Inferior parietal cortex (tissue), 1 donor: ENCODE measurements at regions not wholly inside any gene's neighbourhood (a gene's known extent, or its start where the extent isn't known, plus 50 kb on each side); places are given as distances from the start of the nearest gene placed in this dataset.
"Not testable (repeated sequence)": the region's sequence is repeated elsewhere in the genome, so short reads cannot be mapped to it uniquely, and the experiment has no call there.

Experiments used
- DNase-seq: peaks from one replicate; pipeline ENCODE4 v3.0.0-alpha.2; 2016; ENCODE audit errors: extremely low spot score

- DNase-seq = not testable (repeated sequence)
Observed at GRCh38 chr19:34620134-34620533, 56.8 kb downstream of the SCGB2B2 start.

DNA sequence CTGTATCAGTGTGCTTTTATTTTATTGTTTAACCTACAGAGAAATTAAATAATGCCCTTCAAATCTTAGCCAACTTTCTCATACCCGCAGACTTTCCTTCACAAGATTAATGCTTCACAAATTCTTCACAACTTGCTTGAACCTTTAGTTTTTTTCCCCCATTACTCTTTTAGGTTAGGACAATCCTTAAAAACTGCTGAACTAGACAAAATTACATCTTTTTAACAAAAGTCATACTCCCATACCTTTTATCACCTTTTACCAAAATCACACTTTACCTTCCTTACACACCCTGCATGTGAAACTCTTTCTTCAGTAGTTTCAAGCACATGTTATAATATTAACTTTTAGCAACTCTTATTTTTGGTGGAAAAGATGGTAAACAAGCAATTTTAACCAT, 58.5 kb downstream of the SCGB2B2 start:
- no peak for DNase-seq

DNA sequence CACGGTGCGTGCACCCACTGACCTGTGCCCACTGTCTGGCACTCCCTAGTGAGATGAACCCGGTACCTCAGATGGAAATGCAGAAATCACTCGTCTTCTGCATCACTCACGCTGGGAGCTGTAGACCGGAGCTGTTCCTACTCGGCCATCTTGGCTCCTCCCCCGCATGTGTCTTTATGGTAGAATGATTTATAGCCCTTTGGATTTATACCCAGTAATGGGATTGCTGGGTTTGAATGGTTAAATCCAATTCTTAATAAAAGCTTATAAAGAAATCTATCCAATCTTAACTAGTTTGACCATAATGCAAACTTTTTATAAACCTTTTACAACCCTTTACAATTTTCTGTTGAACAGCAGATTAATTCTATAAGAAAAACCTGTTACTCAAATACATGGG, 59.0 kb downstream of the SCGB2B2 start:
- not testable (repeated sequence) for DNase-seq

DNA sequence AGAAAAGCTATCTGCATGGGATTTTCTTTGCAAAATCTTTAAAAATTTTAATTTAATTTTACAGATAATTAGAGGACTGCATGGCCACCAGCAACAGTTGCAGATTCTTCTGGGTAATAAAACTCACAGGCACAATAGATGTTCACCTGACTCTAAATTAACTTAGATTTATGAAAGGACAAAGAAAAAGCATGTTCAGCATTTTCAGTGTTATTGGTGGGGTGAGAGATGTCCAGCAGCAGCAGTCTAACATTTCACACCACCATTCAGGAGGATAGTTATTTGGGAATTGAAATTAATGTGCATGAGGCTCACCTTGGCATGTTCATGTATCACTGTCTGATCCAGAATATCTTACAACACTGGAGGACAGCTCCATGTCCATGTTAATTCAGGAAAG, 74.0 kb downstream of the SCGB2B2 start:
- no peak for DNase-seq

- DNase-seq = no peak
Observed at GRCh38 chr19:34601071-34601470, 75.9 kb downstream of the SCGB2B2 start.

- peak; percentile 1 for DNase-seq
Observed at GRCh38 chr19:34600366-34600765, 76.6 kb downstream of the SCGB2B2 start.

- DNase-seq = no peak
Observed at GRCh38 chr19:34598217-34599155, 78.5 kb downstream of the SCGB2B2 start.

DNA sequence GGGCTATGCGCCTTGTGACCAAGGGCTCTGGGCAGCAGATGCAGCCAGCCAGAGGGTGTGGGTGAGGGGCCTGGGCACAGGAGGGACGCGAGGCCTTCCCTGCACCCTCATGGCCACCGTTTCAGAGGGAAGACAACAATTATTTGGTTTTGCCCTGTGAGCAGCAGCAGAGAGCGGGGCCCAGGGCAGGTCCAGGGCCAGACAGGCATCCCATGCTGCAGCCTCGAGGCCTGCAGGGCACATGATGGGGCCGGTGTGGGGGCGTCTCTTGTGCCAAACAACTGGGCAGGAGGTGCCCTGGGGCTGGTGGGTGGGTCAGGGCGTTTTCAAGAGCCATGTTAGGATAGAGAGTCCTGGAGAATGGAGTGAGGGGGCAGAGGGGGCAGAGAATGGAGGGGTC, 79.4 kb downstream of the SCGB2B2 start:
- DNase-seq = no peak

- no peak for DNase-seq
Observed at GRCh38 chr19:34596989-34597388, 80.0 kb downstream of the SCGB2B2 start.

- no peak for DNase-seq
Observed at GRCh38 chr19:34596115-34596514, 80.8 kb downstream of the SCGB2B2 start.

- no peak for DNase-seq
Observed at GRCh38 chr19:34595683-34596082, 81.3 kb downstream of the SCGB2B2 start.

DNA sequence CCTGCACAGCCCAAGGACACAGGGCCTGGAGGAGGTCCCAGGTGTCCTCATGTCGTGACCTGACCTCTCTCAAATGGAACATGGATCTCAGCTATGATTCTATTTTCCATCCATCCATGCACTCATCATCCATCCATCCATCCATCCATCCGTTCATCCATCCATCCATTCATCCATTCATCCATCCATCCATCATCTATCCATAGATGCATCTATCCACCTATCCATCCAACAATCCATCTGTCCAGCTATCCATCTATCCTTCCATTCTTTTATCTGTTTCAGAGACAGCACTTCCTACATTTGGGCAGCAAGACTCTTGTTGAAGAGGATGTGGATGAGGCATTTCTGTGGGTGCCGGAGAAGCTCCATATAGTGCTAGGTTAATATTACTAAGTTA, 86.7 kb downstream of the SCGB2B2 start:
- no peak for DNase-seq

GRCh38 chr19:34589730-34590129, 87.2 kb downstream of the SCGB2B2 start:
- no peak for DNase-seq

DNA sequence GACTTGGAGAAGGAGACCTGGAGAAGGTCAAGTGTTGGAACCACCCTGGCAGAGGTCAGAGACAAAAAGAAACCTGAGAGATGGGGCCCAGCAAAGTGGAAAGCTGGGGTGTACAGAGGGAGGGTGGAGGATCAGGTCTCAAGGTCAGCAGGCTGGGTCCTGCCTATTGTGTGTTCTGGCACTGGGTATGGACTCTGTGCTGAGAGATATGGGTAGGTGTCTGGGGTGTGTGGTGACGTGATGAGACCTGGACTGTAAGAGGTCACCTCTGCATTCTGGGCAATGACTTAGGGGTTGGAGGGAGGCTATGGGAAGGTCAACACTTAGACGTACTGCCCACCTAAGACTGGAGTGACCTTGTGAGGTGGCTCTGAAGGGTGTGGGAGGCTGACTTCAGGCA, 88.1 kb downstream of the SCGB2B2 start:
- DNase-seq = no peak

- no peak for DNase-seq
Observed at GRCh38 chr19:34588249-34588648, 88.7 kb downstream of the SCGB2B2 start.

GRCh38 chr19:34580408-34580807, 96.6 kb downstream of the SCGB2B2 start:
- DNase-seq = no peak

DNA sequence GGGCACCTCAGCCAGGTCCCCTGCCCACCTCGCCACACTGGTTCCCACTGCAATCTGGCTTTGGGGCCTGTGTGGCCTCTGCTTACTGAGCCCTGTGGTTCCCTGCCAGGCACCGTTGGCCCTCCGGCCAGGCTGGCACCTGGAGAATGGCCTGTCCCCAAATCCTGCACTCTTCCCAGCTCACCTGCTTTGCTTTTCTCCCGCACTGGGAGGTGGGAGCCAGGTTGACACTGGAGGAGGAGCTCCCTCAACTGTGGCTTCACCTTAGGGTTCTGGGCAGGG, 97.0 kb downstream of the SCGB2B2 start:
- DNase-seq = no peak

GRCh38 chr19:34579281-34580054, 97.5 kb downstream of the SCGB2B2 start:
- no peak for DNase-seq

- DNase-seq = no peak
Observed at GRCh38 chr19:34578751-34579150, 97.2 kb downstream of the WTIP start.

- DNase-seq = no peak
Observed at GRCh38 chr19:34578173-34578572, 96.6 kb downstream of the WTIP start.

DNA sequence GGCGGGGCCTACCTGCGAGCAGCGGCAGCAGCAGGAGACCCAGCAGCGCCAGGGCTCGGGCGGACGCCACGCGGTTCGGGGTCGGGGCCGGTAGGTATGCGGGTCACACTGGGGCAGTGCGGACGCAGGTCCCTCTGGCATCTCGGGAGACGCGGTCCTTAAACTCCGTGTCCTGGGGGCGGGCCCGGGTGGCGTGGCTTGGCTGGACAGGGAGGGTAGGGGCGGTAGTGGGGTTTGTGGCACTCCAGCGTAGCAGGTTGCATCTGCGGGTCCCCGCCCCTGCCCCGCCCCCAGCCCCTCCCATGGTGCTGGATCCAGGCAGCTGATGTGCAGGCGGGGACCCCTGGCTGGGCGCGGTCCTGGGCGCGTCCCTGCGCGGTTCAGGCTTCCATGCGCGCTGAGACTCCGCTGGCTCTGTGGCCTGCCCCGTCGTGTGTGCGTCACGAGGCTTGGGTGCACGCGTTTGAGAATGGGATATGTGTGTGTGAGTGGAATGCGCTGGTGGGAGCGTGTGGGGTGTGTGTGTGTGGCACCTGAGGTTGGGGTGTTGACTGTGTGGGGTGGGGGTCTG, 96.1 kb downstream of the WTIP start:
- no peak for DNase-seq

- no peak for DNase-seq
Observed at GRCh38 chr19:34577056-34577455, 95.5 kb downstream of the WTIP start.

DNA sequence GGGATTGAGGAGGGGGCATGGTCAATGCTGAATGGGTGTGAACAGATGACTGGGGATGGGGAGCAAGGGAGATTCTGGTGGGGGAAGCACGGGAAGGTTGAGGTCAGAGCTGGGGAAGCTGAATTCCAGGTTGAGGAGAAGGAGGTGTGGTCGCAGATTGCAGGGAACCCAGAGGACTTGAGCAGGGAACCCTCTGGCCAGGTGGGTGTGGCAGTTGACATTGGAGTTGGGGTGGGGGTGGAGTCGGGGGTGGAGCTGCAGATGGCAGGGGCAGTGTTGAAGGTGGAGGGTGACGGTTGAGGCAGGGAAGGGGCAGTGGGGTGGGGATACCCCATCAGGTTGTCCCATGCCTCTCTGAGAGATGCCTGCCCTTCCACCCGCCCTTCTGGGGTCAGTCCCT, 94.7 kb downstream of the WTIP start:
- DNase-seq = no peak
